ENCODE measurements at regions not wholly inside any gene's neighbourhood (a gene's known extent, or its start where the extent isn't known, plus 50 kb on each side); places are given as distances from the start of the nearest gene placed in this dataset.
A peak's percentile ranks its signal among the peaks of the same experiment; 100 is the strongest.

- no peak for TF ChIP-seq POLR2A (IDR thresholded peaks at IDR 0.05)
- TF ChIP-seq, protein P1, sequence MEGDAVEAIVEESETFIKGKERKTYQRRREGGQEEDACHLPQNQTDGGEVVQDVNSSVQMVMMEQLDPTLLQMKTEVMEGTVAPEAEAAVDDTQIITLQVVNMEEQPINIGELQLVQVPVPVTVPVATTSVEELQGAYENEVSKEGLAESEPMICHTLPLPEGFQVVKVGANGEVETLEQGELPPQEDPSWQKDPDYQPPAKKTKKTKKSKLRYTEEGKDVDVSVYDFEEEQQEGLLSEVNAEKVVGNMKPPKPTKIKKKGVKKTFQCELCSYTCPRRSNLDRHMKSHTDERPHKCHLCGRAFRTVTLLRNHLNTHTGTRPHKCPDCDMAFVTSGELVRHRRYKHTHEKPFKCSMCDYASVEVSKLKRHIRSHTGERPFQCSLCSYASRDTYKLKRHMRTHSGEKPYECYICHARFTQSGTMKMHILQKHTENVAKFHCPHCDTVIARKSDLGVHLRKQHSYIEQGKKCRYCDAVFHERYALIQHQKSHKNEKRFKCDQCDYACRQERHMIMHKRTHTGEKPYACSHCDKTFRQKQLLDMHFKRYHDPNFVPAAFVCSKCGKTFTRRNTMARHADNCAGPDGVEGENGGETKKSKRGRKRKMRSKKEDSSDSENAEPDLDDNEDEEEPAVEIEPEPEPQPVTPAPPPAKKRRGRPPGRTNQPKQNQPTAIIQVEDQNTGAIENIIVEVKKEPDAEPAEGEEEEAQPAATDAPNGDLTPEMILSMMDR (IDR thresholded peaks at IDR 0.05): no peak
- Histone ChIP-seq H3K27me3 (no peaks in the 10 kb centered on the region), H3K36me3 (no peaks in the 10 kb centered on the region), H3K9me3 (no peaks in the 10 kb centered on the region), H3K27ac (no peak overlapping the region), H3K4me1 (no peaks in the 10 kb centered on the region), H3K4me3 (no peak overlapping the region)
- DNase-seq (no peak), ATAC-seq (no peak)
- 44% methylated on average over 2 of the region's 2 CpGs for WGBS (ENCODE audit: insufficient coverage, low coverage, low lambda C conversion rate, missing lambda C conversion rate)
- intact Hi-C loops (cut with DNase I): no loop called here
These were observed 95.6 kb downstream of the HDGFL1 start for GRCh38 chr6:22664968-22665367.

DNA sequence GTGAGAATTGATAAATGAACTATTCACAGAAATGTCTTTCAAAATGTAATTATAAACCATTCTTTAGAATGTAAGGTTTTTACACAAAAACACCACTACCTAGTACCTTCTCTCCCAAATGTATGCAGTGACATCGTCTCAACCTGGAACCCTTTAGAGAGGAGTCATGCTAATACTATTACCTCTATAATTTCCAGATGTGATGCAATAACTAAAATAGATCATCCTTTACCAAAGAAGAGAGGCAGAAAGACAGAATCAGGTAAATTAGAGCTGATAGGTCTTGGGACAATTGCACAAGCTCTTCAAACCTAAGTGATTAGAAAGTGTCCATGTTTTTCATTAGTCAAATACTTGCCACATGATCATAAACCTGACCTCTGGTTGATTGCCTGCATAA, 96.7 kb downstream of the HDGFL1 start:
- Histone ChIP-seq H3K4me3 (no peak overlapping the region), H3K27me3 (no peaks in the 10 kb centered on the region), H3K36me3 (no peaks in the 10 kb centered on the region), H3K27ac (no peak overlapping the region), H3K4me1 (no peaks in the 10 kb centered on the region), H3K9me3 (no peaks in the 10 kb centered on the region)
- TF ChIP-seq POLR2A (IDR thresholded peaks at IDR 0.05): no peak
- TF ChIP-seq, protein P1 (IDR thresholded peaks at IDR 0.05): no peak
- ATAC-seq (no peak), DNase-seq (no peak)
- WGBS (ENCODE audit: insufficient coverage, low coverage, low lambda C conversion rate, missing lambda C conversion rate): 80% methylated on average over 1 of the region's 1 CpG
- intact Hi-C loops (cut with DNase I): no loop called here

DNA sequence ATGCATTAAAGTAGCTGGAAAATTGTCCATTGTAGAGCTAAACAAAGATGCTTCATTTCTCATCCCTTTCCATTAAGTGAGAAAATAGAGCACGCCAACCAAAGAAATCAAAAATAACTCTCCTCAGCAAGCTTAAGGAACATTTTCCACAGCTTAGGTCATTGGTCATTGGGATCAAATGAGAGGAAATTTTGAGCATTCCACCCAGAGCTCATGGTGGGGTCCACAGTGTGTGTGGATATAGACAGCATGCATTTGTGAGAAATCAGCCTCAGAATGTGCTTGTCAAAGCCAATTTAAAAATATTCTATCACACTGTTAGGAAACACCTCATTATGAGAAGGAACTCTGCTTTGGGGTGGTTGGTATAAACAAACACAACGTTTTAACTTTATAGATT, 97.2 kb downstream of the HDGFL1 start:
- Histone ChIP-seq H3K4me3 (no peak overlapping the region), H3K27me3 (no peaks in the 10 kb centered on the region), H3K4me1 (no peaks in the 10 kb centered on the region), H3K27ac (no peak overlapping the region), H3K36me3 (no peaks in the 10 kb centered on the region), H3K9me3 (no peaks in the 10 kb centered on the region)
- WGBS (ENCODE audit: insufficient coverage, low coverage, low lambda C conversion rate, missing lambda C conversion rate): 50% methylated on average over 2 of the region's 2 CpGs
- intact Hi-C loops (cut with DNase I): no loop called here
- no peak for TF ChIP-seq POLR2A (IDR thresholded peaks at IDR 0.05)
- TF ChIP-seq, protein P1 (IDR thresholded peaks at IDR 0.05): no peak
- DNase-seq (no peak), ATAC-seq (no peak)

- no peaks in the 10 kb centered on the region for H3K36me3 ChIP-seq
- no peaks in the 10 kb centered on the region for H3K9me3 ChIP-seq
- H3K4me1 ChIP-seq: no peaks in the 10 kb centered on the region
- H3K27me3 ChIP-seq: no peaks in the 10 kb centered on the region
- no peak overlapping the region for H3K4me3 ChIP-seq
- DNase-seq (no peak), ATAC-seq (peak in 3 of 4 donors; percentile 33 to 55 (median 43))
- H3K27ac ChIP-seq: no peak overlapping the region
- 21% methylated on average over 1 of the region's 1 CpG for WGBS (ENCODE audit: insufficient coverage, low coverage, low lambda C conversion rate, missing lambda C conversion rate)
- intact Hi-C loops (cut with DNase I): no loop called here
- TF ChIP-seq, protein P1 (IDR thresholded peaks at IDR 0.05): no peak
- no peak for TF ChIP-seq POLR2A (IDR thresholded peaks at IDR 0.05)
These were observed 98.5 kb downstream of the HDGFL1 start for GRCh38 chr6:22667855-22668254.

DNA sequence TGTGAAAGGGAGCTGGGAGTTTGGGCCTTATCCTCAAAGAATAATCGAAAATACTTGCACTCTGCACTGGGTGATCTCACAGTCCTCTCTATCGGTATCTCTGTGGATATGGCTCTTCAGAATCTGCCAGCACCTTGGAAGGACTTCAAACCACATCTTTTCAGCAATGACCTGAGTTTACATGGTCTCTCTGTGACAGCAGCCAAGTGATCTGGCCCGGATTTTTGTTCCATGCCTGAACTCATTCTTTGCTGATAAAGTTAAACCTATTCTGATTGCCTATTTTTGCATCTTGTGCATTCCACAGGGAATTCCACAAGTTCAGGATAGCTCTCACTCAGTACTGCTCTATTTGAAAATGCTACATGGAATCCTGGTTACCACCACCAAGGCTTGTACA, 98.9 kb downstream of the HDGFL1 start:
- intact Hi-C loops (cut with DNase I): no loop called here
- 60% methylated on average over 3 of the region's 3 CpGs for WGBS (ENCODE audit: insufficient coverage, low coverage, low lambda C conversion rate, missing lambda C conversion rate)

More for the DNA sequence above, 98.9 kb downstream of the HDGFL1 start:
- no peak overlapping the region for H3K27ac ChIP-seq
- ATAC-seq (no peak), DNase-seq (no peak)
- no peaks in the 10 kb centered on the region for H3K36me3 ChIP-seq
- no peaks in the 10 kb centered on the region for H3K9me3 ChIP-seq
- no peaks in the 10 kb centered on the region for H3K4me1 ChIP-seq
- no peaks in the 10 kb centered on the region for H3K27me3 ChIP-seq
- H3K4me3 ChIP-seq: no peak overlapping the region
- TF ChIP-seq, protein P1 (IDR thresholded peaks at IDR 0.05): no peak
- no peak for TF ChIP-seq POLR2A (IDR thresholded peaks at IDR 0.05)

Data from right lobe of liver (tissue), 6 donors.